Lower leg skin (tissue), 4 donors: ENCODE measurements at regions not wholly inside any gene's neighbourhood (a gene's known extent, or its start where the extent isn't known, plus 50 kb on each side); places are given as distances from the start of the nearest gene placed in this dataset.

Experiments used
- DNase-seq, 2 donors: peaks; one replicate each; pipeline ENCODE4 v3.0.0-alpha.2; 2019; ENCODE audit warnings: low spot score in 2 of 2
- H3K4me3 ChIP-seq: fragments of 200-600 bp; sonication (generic); 2 replicates; pipeline ENCODE4 v1.5.1; 2017; ENCODE audit warnings: mild to moderate bottlenecking, low read depth; ENCODE audit not compliant: poor library complexity, severe bottlenecking
- CTCF ChIP-seq, 3 donors: fragments of 450-650 bp; IDR thresholded peaks; one replicate each; pipeline ENCODE4 v1.5.1; 2016; ENCODE audit warnings: antibody characterized with exemption in 3 of 3, mild to moderate bottlenecking in 3 of 3, moderate library complexity in 2 of 3
- POLR2A ChIP-seq, 2 donors: fragments of 450-650 bp; IDR thresholded peaks; one replicate each; pipeline ENCODE4 v1.6.1; 2016 to 2017; ENCODE audit warnings: antibody characterized with exemption in 2 of 2, mild to moderate bottlenecking in 1 of 2, moderate library complexity in 1 of 2
- WGBS, 2 donors: methylation state at CpG; one replicate each; pipeline ENCODE4 v1.1.5; 2018; 5-methylcytosine and 5-hydroxymethylcytosine counted together
- intact Hi-C: fragments of 100-400 bp; cut with DNase I; formaldehyde crosslinking; loops from one replicate; pipeline ENCODE4 v1.15.0; 2023; ENCODE audit warnings: low total_unique reads

GRCh38 chr5:13303445-13303844 is 641.0 kb downstream of the DNAH5 start:
- no peak for DNase-seq

GRCh38 chr5:13278811-13279210 is 665.7 kb downstream of the DNAH5 start:
- DNase-seq: no peak
- H3K4me3 ChIP-seq: no peak overlapping the region
- WGBS, 2 donors: 73 to 83% methylated on average over 2 of the region's 2 CpGs
- intact Hi-C loops: no loop called here
- TF ChIP-seq POLR2A (IDR thresholded peaks at IDR 0.05) (no peak), CTCF (IDR thresholded peaks at IDR 0.05) (no peak)

More at GRCh38 chr5:13303445-13303844, 641.0 kb downstream of the DNAH5 start:
- TF ChIP-seq CTCF (IDR thresholded peaks at IDR 0.05) (no peak), POLR2A (IDR thresholded peaks at IDR 0.05) (no peak)
- H3K4me3 ChIP-seq: no peak overlapping the region
- intact Hi-C loops: no loop called here

- no peak for DNase-seq
- TF ChIP-seq POLR2A (IDR thresholded peaks at IDR 0.05): no peak
- no peak for TF ChIP-seq CTCF (IDR thresholded peaks at IDR 0.05)
- no peak overlapping the region for H3K4me3 ChIP-seq
- intact Hi-C loops: no loop called here
- 65 to 79% methylated on average over 2 of the region's 2 CpGs for WGBS, 2 donors
Observed at GRCh38 chr5:13278148-13278547, 666.3 kb downstream of the DNAH5 start.

- DNase-seq: no peak
- intact Hi-C loops: no loop called here
- TF ChIP-seq POLR2A (IDR thresholded peaks at IDR 0.05): no peak
- no peak for TF ChIP-seq CTCF (IDR thresholded peaks at IDR 0.05)
- WGBS, 2 donors: 54 to 55% methylated on average over 1 of the region's 1 CpG
- no peak overlapping the region for H3K4me3 ChIP-seq
Observed at GRCh38 chr5:13276156-13276555, 668.3 kb downstream of the DNAH5 start.

- no peak for DNase-seq
- no peak overlapping the region for H3K4me3 ChIP-seq
- no peak for TF ChIP-seq POLR2A (IDR thresholded peaks at IDR 0.05)
- TF ChIP-seq CTCF (IDR thresholded peaks at IDR 0.05): no peak
- 84 to 89% methylated on average over 1 of the region's 1 CpG for WGBS, 2 donors
- intact Hi-C loops: no loop called here
Observed at GRCh38 chr5:13263701-13264100, 680.8 kb downstream of the DNAH5 start.

GRCh38 chr5:13253111-13253510 is 691.4 kb downstream of the DNAH5 start:
- intact Hi-C loops: no loop called here
- TF ChIP-seq POLR2A (IDR thresholded peaks at IDR 0.05): no peak
- TF ChIP-seq CTCF (IDR thresholded peaks at IDR 0.05): no peak
- no peak for DNase-seq
- H3K4me3 ChIP-seq: no peak overlapping the region
